ENCODE measurements at regions not wholly inside any gene's neighbourhood (a gene's known extent, or its start where the extent isn't known, plus 50 kb on each side); places are given as distances from the start of the nearest gene placed in this dataset.

- no peaks in the 10 kb centered on the region for H3K27me3 Mint-ChIP-seq (ENCODE audit: insufficient read depth, unreplicated experiment)
- no peak overlapping the region for H3K27ac Mint-ChIP-seq (ENCODE audit: unreplicated experiment)
- peaks cover 10% of the 10 kb centered on the region for H3K9me3 Mint-ChIP-seq (ENCODE audit: unreplicated experiment)
These were observed 65.1 kb upstream of the POF1B start for GRCh38 chrX:85444613-85445012.

More at GRCh38 chrX:85444613-85445012, 65.1 kb upstream of the POF1B start:
- Histone ChIP-seq H3K27me3 (replicated peaks; ENCODE audit: control insufficient read depth, insufficient read depth, low read length) (no peaks in the 10 kb centered on the region), H3K36me3 (ENCODE audit: control insufficient read depth, insufficient read depth, low read length) (no peaks in the 10 kb centered on the region), H3K9me3 (no peaks in the 10 kb centered on the region), H3K4me3 (ENCODE audit: low read depth, low read length) (no peak overlapping the region), H3K4me1 (no peaks in the 10 kb centered on the region)
- Mint-ChIP-seq H3K4me3 (ENCODE audit: unreplicated experiment) (no peak overlapping the region), H3K36me3 (ENCODE audit: insufficient read depth, unreplicated experiment) (no peaks in the 10 kb centered on the region), H3K4me1 (ENCODE audit: low read depth, unreplicated experiment) (no peaks in the 10 kb centered on the region)
- intact Hi-C loops (cut with micrococcal nuclease; ENCODE audit: unreplicated experiment): no loop called here
- no peak for DNase-seq
- BruUV-seq (replicated peaks): no TSS peak
- TF ChIP-seq CTCF (IDR thresholded peaks at IDR 0.05; ENCODE audit: insufficient read depth in 1 of 2, low read depth in 1 of 2, low read length in 1 of 2, severe bottlenecking in 1 of 2, unreplicated experiment in 1 of 2): no peak
- CTCF ChIA-PET: no interaction called here
- POLR2A ChIA-PET: no interaction called here
